Activated T-cell treated with anti-CD3 and anti-CD28 coated beads, Interleukin-2, amount 50 U/mL, for 72 hours (primary cell): ENCODE measurements at regions not wholly inside any gene's neighbourhood (a gene's known extent, or its start where the extent isn't known, plus 50 kb on each side); places are given as distances from the start of the nearest gene placed in this dataset.

Experiments used
- ATAC-seq, 2 donors: fragments of 150-1000 bp; cut with Tn5 transposase; replicated peaks in 1 of 2; 2 replicates each; pipeline ENCODE4 v1.10.0; 2021; ENCODE audit warnings: moderate library complexity in 2 of 2, mild to moderate bottlenecking in 1 of 2
- DNase-seq, 2 donors: peaks; one replicate each; pipeline ENCODE4 v3.0.0; 2021 to 2022; ENCODE audit warnings: mixed read lengths in 1 of 2
- H3K27ac Mint-ChIP-seq: one replicate; pipeline ENCODE4 v1.8.0; 2022; ENCODE audit warnings: mild to moderate bottlenecking, moderate library complexity, mixed read lengths
- H3K27me3 Mint-ChIP-seq: one replicate; pipeline ENCODE4 v1.8.0; 2022; ENCODE audit warnings: low read depth, mixed read lengths
- H3K36me3 Mint-ChIP-seq, 2 donors: one replicate each; pipeline ENCODE4 v1.8.0; 2022; ENCODE audit warnings: mixed read lengths in 2 of 2, mild to moderate bottlenecking in 1 of 2; ENCODE audit not compliant: insufficient read depth in 2 of 2
- H3K4me1 Mint-ChIP-seq: one replicate; pipeline ENCODE4 v1.8.0; 2022; ENCODE audit warnings: low read depth, mixed read lengths
- H3K4me3 Mint-ChIP-seq, 2 donors: one replicate each; pipeline ENCODE4 v1.8.0; 2022; ENCODE audit warnings: mild to moderate bottlenecking in 2 of 2, mixed read lengths in 2 of 2, moderate library complexity in 2 of 2
- H3K9me3 Mint-ChIP-seq, 2 donors: one replicate each; pipeline ENCODE4 v1.8.0; 2022; ENCODE audit warnings: mixed read lengths in 2 of 2

DNA sequence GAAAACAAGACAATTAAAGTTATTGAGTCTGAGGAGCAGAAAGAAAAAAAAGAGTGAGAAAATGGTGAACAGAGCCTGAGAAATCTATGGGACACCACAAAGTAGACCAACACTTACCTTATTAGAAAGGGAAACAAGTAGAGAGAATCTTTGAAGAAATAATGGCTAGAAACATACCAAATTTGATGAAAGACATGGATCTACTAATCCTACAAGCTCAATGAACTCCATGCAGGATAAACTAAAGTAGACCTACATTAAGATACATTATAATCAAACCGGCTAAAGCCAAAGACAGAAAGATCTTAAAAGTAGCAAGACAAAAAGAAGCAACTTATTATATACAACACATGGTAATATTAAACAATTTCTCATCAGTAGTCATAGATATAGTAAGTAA lies 782.3 kb upstream of the GHITM start:
- Mint-ChIP-seq H3K4me3 (no peak overlapping the region), H3K27ac (no peak overlapping the region), H3K9me3 (peaks cover 5 to 8% of the 10 kb centered on the region in 2 donors), H3K4me1 (no peaks in the 10 kb centered on the region), H3K27me3 (no peaks in the 10 kb centered on the region), H3K36me3 (peaks cover 3 to 4% of the 10 kb centered on the region in 2 donors)
- DNase-seq: no peak
- no peak for ATAC-seq

GRCh38 chr10:83357627-83358026 lies 781.7 kb upstream of the GHITM start:
- H3K9me3 Mint-ChIP-seq: peaks cover 8% of the 10 kb centered on the region in 2 donors
- no peak for DNase-seq
- no peak for ATAC-seq
- H3K36me3 Mint-ChIP-seq: peaks cover 3 to 4% of the 10 kb centered on the region in 2 donors
- no peaks in the 10 kb centered on the region for H3K27me3 Mint-ChIP-seq
- no peak overlapping the region for H3K27ac Mint-ChIP-seq
- H3K4me1 Mint-ChIP-seq: no peaks in the 10 kb centered on the region
- no peak overlapping the region for H3K4me3 Mint-ChIP-seq

GRCh38 chr10:83367036-83367435 lies 772.3 kb upstream of the GHITM start:
- H3K27ac Mint-ChIP-seq: no peak overlapping the region

GRCh38 chr10:83371696-83372490 lies 767.4 kb upstream of the GHITM start:
- Mint-ChIP-seq H3K4me1 (no peaks in the 10 kb centered on the region), H3K9me3 (peaks cover 5 to 8% of the 10 kb centered on the region in 2 donors), H3K36me3 (no peaks in the 10 kb centered on the region), H3K4me3 (no peak overlapping the region), H3K27ac (no peak overlapping the region), H3K27me3 (no peaks in the 10 kb centered on the region)
- DNase-seq (no peak), ATAC-seq (no peak)

More at GRCh38 chr10:83367036-83367435, 772.3 kb upstream of the GHITM start:
- ATAC-seq (no peak), DNase-seq (no peak)
- H3K27me3 Mint-ChIP-seq: no peaks in the 10 kb centered on the region
- H3K36me3 Mint-ChIP-seq: peaks cover 0 to 2% of the 10 kb centered on the region in 2 donors
- no peaks in the 10 kb centered on the region for H3K4me1 Mint-ChIP-seq
- H3K9me3 Mint-ChIP-seq: peaks cover 6 to 10% of the 10 kb centered on the region in 2 donors
- no peak overlapping the region for H3K4me3 Mint-ChIP-seq

DNA sequence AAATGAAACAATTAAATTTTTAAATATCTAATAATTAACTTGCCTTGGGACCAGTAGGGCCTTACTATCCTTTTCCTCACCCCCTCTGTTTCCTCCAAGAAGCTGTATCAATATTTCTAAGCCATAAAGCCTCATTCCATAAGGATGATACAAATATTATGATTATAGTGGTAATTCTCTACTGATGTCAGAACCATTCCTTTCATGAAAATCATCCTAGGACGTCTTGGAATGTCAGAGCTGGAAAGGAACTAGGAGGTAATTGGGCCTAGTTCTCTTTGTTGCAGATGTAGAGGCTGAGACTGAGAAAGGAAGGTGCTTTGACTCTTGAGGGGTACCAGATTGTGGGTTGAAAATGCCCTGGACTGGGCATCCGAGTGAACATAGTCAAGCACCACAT lies 766.7 kb upstream of the GHITM start:
- Mint-ChIP-seq H3K27ac (no peak overlapping the region), H3K36me3 (no peaks in the 10 kb centered on the region), H3K4me1 (no peaks in the 10 kb centered on the region), H3K4me3 (no peak overlapping the region), H3K27me3 (no peaks in the 10 kb centered on the region), H3K9me3 (peaks cover 5 to 10% of the 10 kb centered on the region in 2 donors)
- DNase-seq (no peak), ATAC-seq (no peak)

- H3K9me3 Mint-ChIP-seq: peaks cover 5 to 10% of the 10 kb centered on the region in 2 donors
- DNase-seq (no peak), ATAC-seq (no peak)
- H3K27ac Mint-ChIP-seq: no peak overlapping the region
- H3K27me3 Mint-ChIP-seq: no peaks in the 10 kb centered on the region
- no peaks in the 10 kb centered on the region for H3K36me3 Mint-ChIP-seq
- no peak overlapping the region for H3K4me3 Mint-ChIP-seq
- no peaks in the 10 kb centered on the region for H3K4me1 Mint-ChIP-seq
Observed at GRCh38 chr10:83373671-83374070, 765.6 kb upstream of the GHITM start.

- Mint-ChIP-seq H3K4me3 (no peak overlapping the region), H3K36me3 (no peaks in the 10 kb centered on the region), H3K27me3 (no peaks in the 10 kb centered on the region), H3K9me3 (peaks cover 8 to 12% of the 10 kb centered on the region in 2 donors), H3K27ac (no peak overlapping the region), H3K4me1 (no peaks in the 10 kb centered on the region)
- ATAC-seq: no peak
- no peak for DNase-seq
Observed at GRCh38 chr10:83374741-83375140, 764.6 kb upstream of the GHITM start.

GRCh38 chr10:83375274-83375673 lies 764.0 kb upstream of the GHITM start:
- H3K27ac Mint-ChIP-seq: no peak overlapping the region
- no peak overlapping the region for H3K4me3 Mint-ChIP-seq
- no peak for DNase-seq
- peaks cover 7 to 10% of the 10 kb centered on the region in 2 donors for H3K9me3 Mint-ChIP-seq
- no peaks in the 10 kb centered on the region for H3K36me3 Mint-ChIP-seq
- H3K27me3 Mint-ChIP-seq: no peaks in the 10 kb centered on the region
- ATAC-seq: no peak
- H3K4me1 Mint-ChIP-seq: no peaks in the 10 kb centered on the region

DNA sequence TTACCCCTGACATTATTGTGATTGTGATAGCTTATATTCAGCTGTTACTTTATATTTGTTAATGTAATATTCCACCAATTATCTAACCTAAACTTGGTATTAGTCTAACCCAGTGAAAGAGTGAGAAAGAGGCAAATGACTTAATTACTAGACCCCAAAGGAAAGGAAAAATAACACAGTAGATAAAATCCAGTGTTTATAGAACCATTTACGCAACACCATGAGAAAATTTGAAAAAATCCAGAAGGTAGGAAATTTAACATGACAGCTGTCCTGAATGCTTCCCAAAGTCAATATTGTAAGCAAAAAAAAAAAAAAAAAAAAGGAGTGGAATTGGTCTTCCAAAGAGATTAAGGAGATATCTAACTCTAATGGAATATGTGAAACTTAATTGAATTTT lies 741.5 kb upstream of the GHITM start:
- DNase-seq (no peak), ATAC-seq (no peak)
- Mint-ChIP-seq H3K27ac (no peak overlapping the region), H3K4me3 (no peak overlapping the region), H3K4me1 (no peaks in the 10 kb centered on the region), H3K36me3 (no peaks in the 10 kb centered on the region), H3K27me3 (no peaks in the 10 kb centered on the region), H3K9me3 (peaks cover 0 to 6% of the 10 kb centered on the region in 2 donors)

DNA sequence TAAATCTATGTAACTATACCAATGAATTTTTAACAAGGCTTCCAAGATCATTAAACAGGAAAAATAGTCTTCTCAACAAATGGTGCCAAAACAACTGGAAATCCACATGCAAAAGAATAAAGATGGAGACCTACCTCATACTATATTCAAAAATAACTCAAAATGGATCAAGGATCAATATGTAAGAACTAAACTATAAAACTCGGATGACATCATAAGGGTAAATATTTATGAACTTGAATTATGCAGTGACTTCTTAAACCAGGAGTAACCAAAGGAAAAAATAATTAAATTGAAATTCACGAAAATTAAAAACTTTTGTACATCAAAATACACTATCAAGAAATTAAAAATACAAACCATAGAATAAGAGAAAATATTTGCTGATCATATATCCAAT lies 728.7 kb upstream of the GHITM start:
- no peaks in the 10 kb centered on the region for H3K27me3 Mint-ChIP-seq
- H3K4me3 Mint-ChIP-seq: no peak overlapping the region
- no peaks in the 10 kb centered on the region for H3K4me1 Mint-ChIP-seq

DNA sequence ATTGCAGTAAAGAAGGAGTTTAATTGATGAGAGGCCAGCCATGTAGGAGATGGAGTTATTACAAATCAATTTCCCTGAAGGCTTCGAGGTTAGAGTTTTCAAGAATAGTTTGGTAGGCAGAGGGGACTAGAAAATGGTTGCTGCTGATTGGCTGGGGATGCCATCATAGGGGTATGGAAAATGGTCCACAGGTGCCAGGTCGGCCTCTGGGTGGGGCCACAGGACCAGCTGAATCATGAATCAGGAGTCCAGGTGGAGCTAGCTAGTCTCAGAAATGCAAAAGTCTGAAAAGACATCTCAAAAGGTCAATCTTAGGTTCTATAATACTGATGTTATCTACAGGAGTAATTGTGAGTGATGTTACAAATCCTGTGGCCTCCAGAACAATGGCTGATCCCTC lies 714.0 kb upstream of the GHITM start:
- Mint-ChIP-seq H3K27me3 (no peaks in the 10 kb centered on the region), H3K4me3 (no peak overlapping the region), H3K27ac (no peak overlapping the region), H3K9me3 (peaks cover 0 to 5% of the 10 kb centered on the region in 2 donors), H3K36me3 (no peaks in the 10 kb centered on the region), H3K4me1 (no peaks in the 10 kb centered on the region)
- ATAC-seq (no peak), DNase-seq (no peak)

More for the DNA sequence above, 728.7 kb upstream of the GHITM start:
- Mint-ChIP-seq H3K27ac (no peak overlapping the region), H3K9me3 (peaks cover 0 to 4% of the 10 kb centered on the region in 2 donors), H3K36me3 (no peaks in the 10 kb centered on the region)
- ATAC-seq (no peak), DNase-seq (no peak)

- Mint-ChIP-seq H3K4me3 (no peak overlapping the region), H3K27ac (no peak overlapping the region), H3K4me1 (no peaks in the 10 kb centered on the region), H3K27me3 (no peaks in the 10 kb centered on the region), H3K9me3 (peaks cover 0 to 5% of the 10 kb centered on the region in 2 donors), H3K36me3 (no peaks in the 10 kb centered on the region)
- no peak for ATAC-seq
- DNase-seq: no peak
Observed at GRCh38 chr10:83427101-83427500, 712.2 kb upstream of the GHITM start.

DNA sequence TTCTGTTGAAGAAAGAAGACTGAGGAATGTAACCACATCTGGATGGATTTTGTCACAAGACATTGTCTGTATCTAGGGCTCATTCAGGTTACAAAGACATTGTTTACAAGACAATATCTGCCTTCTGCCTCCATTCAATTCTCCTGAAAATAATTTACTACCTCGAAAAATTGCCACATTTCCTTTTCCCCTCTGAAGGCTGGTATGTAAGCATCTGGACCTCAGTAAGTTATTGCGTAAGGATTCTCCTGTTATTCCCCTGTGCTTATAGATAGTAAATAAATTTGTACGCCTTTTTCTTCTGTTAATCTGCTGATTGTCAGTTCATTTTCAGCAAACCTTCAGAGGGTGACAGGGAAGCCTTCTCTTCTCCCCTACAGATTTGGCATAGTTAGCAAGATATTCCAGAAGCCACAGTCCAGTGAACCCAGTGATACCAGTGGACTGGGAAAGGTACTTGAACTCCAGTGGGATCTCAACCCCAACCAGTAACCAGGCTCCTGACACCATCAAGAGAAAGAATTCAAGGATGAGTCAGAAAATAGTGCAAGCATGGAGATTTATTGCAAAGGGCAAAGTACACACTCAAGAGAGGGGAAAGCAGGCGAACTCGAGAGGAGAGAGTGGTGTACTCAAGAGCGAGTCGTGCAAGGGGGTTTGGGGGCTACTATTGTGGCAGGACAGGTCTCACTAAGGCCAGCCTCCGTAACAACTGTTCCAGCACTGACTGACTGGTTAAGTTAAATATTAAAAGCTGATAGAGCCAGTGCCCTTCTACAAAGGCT lies 706.9 kb upstream of the GHITM start:
- H3K9me3 Mint-ChIP-seq: peaks cover 0 to 7% of the 10 kb centered on the region in 2 donors
- H3K27me3 Mint-ChIP-seq: no peaks in the 10 kb centered on the region
- H3K4me3 Mint-ChIP-seq: no peak overlapping the region
- H3K4me1 Mint-ChIP-seq: no peaks in the 10 kb centered on the region
- DNase-seq (no peak), ATAC-seq (no peak)
- H3K36me3 Mint-ChIP-seq: no peaks in the 10 kb centered on the region
- no peak overlapping the region for H3K27ac Mint-ChIP-seq
